ENCODE measurements at regions not wholly inside any gene's neighbourhood (a gene's known extent, or its start where the extent isn't known, plus 50 kb on each side); places are given as distances from the start of the nearest gene placed in this dataset.

GRCh38 chr14:89566644-89567415 is 149.8 kb upstream of the FOXN3 start:
- TF ChIP-seq, protein P1, sequence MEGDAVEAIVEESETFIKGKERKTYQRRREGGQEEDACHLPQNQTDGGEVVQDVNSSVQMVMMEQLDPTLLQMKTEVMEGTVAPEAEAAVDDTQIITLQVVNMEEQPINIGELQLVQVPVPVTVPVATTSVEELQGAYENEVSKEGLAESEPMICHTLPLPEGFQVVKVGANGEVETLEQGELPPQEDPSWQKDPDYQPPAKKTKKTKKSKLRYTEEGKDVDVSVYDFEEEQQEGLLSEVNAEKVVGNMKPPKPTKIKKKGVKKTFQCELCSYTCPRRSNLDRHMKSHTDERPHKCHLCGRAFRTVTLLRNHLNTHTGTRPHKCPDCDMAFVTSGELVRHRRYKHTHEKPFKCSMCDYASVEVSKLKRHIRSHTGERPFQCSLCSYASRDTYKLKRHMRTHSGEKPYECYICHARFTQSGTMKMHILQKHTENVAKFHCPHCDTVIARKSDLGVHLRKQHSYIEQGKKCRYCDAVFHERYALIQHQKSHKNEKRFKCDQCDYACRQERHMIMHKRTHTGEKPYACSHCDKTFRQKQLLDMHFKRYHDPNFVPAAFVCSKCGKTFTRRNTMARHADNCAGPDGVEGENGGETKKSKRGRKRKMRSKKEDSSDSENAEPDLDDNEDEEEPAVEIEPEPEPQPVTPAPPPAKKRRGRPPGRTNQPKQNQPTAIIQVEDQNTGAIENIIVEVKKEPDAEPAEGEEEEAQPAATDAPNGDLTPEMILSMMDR (IDR thresholded peaks at IDR 0.05; ENCODE audit: insufficient read depth, low read length, poor library complexity, severe bottlenecking): no peak
- no peak for TF ChIP-seq EZH2phosphoT487 (conservative IDR thresholded peaks at IDR 0.05; ENCODE audit: low read length)

Data from SU-DHL-6 (cell line).